ENCODE measurements at regions not wholly inside any gene's neighbourhood (a gene's known extent, or its start where the extent isn't known, plus 50 kb on each side); places are given as distances from the start of the nearest gene placed in this dataset.

- DNase-seq, result no peak
- Histone ChIP-seq H3K4me1 (ENCODE audit: control insufficient read depth in 2 of 3, insufficient read depth in 2 of 3, low read depth in 1 of 3, low read length in 3 of 3) (no peaks in the 10 kb centered on the region), H3K27ac (ENCODE audit: low read depth in 2 of 2, low read length in 2 of 2) (no peak overlapping the region), H3K9ac (ENCODE audit: low read length in 3 of 3) (no peak overlapping the region), H3K9me3 (ENCODE audit: control insufficient read depth in 2 of 3, insufficient read depth in 1 of 3, low read length in 3 of 3) (no peaks in the 10 kb centered on the region), H3K36me3 (ENCODE audit: control insufficient read depth in 2 of 3, insufficient read depth in 3 of 3, low read length in 3 of 3) (no peaks in the 10 kb centered on the region), H3K4me3 (ENCODE audit: low read length in 3 of 3) (no peak overlapping the region), H3K27me3 (ENCODE audit: control insufficient read depth, insufficient read depth, low read length) (no peaks in the 10 kb centered on the region)
- TF ChIP-seq CTCF (IDR thresholded peaks at IDR 0.05; ENCODE audit: borderline replicate concordance, extremely low read depth, insufficient read depth), result no peak
- intact Hi-C loops (cut with DNase I), result no loop called here
- no peak for FAIRE-seq
These were observed 72.2 kb upstream of the SPTLC1 start for GRCh38 chr9:92187390-92187789.

GRCh38 chr9:92186631-92187030, 71.4 kb upstream of the SPTLC1 start:
- intact Hi-C loops (cut with DNase I), result no loop called here
- H3K9ac ChIP-seq (ENCODE audit: low read length in 3 of 3), result no peak overlapping the region
- TF ChIP-seq CTCF (IDR thresholded peaks at IDR 0.05; ENCODE audit: borderline replicate concordance, extremely low read depth, insufficient read depth), result no peak
- H3K27ac ChIP-seq (ENCODE audit: low read depth in 2 of 2, low read length in 2 of 2), result no peak overlapping the region
- FAIRE-seq, result no peak
- no peaks in the 10 kb centered on the region for H3K27me3 ChIP-seq (ENCODE audit: control insufficient read depth, insufficient read depth, low read length)
- no peaks in the 10 kb centered on the region for H3K4me1 ChIP-seq (ENCODE audit: control insufficient read depth in 2 of 3, insufficient read depth in 2 of 3, low read depth in 1 of 3, low read length in 3 of 3)
- no peaks in the 10 kb centered on the region for H3K9me3 ChIP-seq (ENCODE audit: control insufficient read depth in 2 of 3, insufficient read depth in 1 of 3, low read length in 3 of 3)
- no peak for DNase-seq
- H3K4me3 ChIP-seq (ENCODE audit: low read length in 3 of 3), result no peak overlapping the region
- no peaks in the 10 kb centered on the region for H3K36me3 ChIP-seq (ENCODE audit: control insufficient read depth in 2 of 3, insufficient read depth in 3 of 3, low read length in 3 of 3)

GRCh38 chr9:92185681-92186080, 70.5 kb upstream of the SPTLC1 start:
- no peak overlapping the region for H3K4me3 ChIP-seq (ENCODE audit: low read length in 3 of 3)
- H3K27me3 ChIP-seq (ENCODE audit: control insufficient read depth, insufficient read depth, low read length), result no peaks in the 10 kb centered on the region
- no peaks in the 10 kb centered on the region for H3K4me1 ChIP-seq (ENCODE audit: control insufficient read depth in 2 of 3, insufficient read depth in 2 of 3, low read depth in 1 of 3, low read length in 3 of 3)
- FAIRE-seq (no peak), DNase-seq (no peak)
- H3K36me3 ChIP-seq (ENCODE audit: control insufficient read depth in 2 of 3, insufficient read depth in 3 of 3, low read length in 3 of 3), result no peaks in the 10 kb centered on the region
- H3K27ac ChIP-seq (ENCODE audit: low read depth in 2 of 2, low read length in 2 of 2), result no peak overlapping the region
- no peak for TF ChIP-seq CTCF (IDR thresholded peaks at IDR 0.05; ENCODE audit: borderline replicate concordance, extremely low read depth, insufficient read depth)
- intact Hi-C loops (cut with DNase I), result no loop called here
- H3K9me3 ChIP-seq (ENCODE audit: control insufficient read depth in 2 of 3, insufficient read depth in 1 of 3, low read length in 3 of 3), result no peaks in the 10 kb centered on the region
- no peak overlapping the region for H3K9ac ChIP-seq (ENCODE audit: low read length in 3 of 3)

GRCh38 chr9:92185096-92185495, 69.9 kb upstream of the SPTLC1 start:
- no peaks in the 10 kb centered on the region for H3K4me1 ChIP-seq (ENCODE audit: control insufficient read depth in 2 of 3, insufficient read depth in 2 of 3, low read depth in 1 of 3, low read length in 3 of 3)
- FAIRE-seq (no peak), DNase-seq (no peak)
- no peaks in the 10 kb centered on the region for H3K36me3 ChIP-seq (ENCODE audit: control insufficient read depth in 2 of 3, insufficient read depth in 3 of 3, low read length in 3 of 3)
- H3K4me3 ChIP-seq (ENCODE audit: low read length in 3 of 3), result no peak overlapping the region
- intact Hi-C loops (cut with DNase I), result no loop called here
- H3K9ac ChIP-seq (ENCODE audit: low read length in 3 of 3), result no peak overlapping the region
- no peak overlapping the region for H3K27ac ChIP-seq (ENCODE audit: low read depth in 2 of 2, low read length in 2 of 2)
- no peak for TF ChIP-seq CTCF (IDR thresholded peaks at IDR 0.05; ENCODE audit: borderline replicate concordance, extremely low read depth, insufficient read depth)
- no peaks in the 10 kb centered on the region for H3K27me3 ChIP-seq (ENCODE audit: control insufficient read depth, insufficient read depth, low read length)
- H3K9me3 ChIP-seq (ENCODE audit: control insufficient read depth in 2 of 3, insufficient read depth in 1 of 3, low read length in 3 of 3), result no peaks in the 10 kb centered on the region

Measured in kidney (tissue), 13 donors.